Osteocyte (in vitro differentiated cells): ENCODE measurements at regions not wholly inside any gene's neighbourhood (a gene's known extent, or its start where the extent isn't known, plus 50 kb on each side); places are given as distances from the start of the nearest gene placed in this dataset.

ENCODE experiments used
- DNase-seq: peaks from one replicate; pipeline ENCODE4 v3.0.0; 2021; ENCODE audit warnings: mixed read lengths; ENCODE audit not compliant: unreplicated experiment; ENCODE audit errors: extremely low spot score
- H3K27ac Mint-ChIP-seq: one replicate; pipeline ENCODE4 v1.8.0; 2021; ENCODE audit warnings: mild to moderate bottlenecking, mixed read lengths; ENCODE audit not compliant: unreplicated experiment
- H3K27me3 Mint-ChIP-seq: one replicate; pipeline ENCODE4 v1.8.0; 2021; ENCODE audit warnings: mixed read lengths; ENCODE audit not compliant: unreplicated experiment
- H3K36me3 Mint-ChIP-seq: one replicate; pipeline ENCODE4 v1.8.0; 2021; ENCODE audit warnings: mixed read lengths; ENCODE audit not compliant: unreplicated experiment
- H3K4me1 Mint-ChIP-seq: one replicate; pipeline ENCODE4 v1.8.0; 2021; ENCODE audit warnings: mixed read lengths; ENCODE audit not compliant: unreplicated experiment
- H3K4me3 Mint-ChIP-seq: one replicate; pipeline ENCODE4 v1.8.0; 2021; ENCODE audit warnings: mild to moderate bottlenecking, moderate library complexity, mixed read lengths; ENCODE audit not compliant: unreplicated experiment
- H3K9me3 Mint-ChIP-seq: one replicate; pipeline ENCODE4 v1.8.0; 2021; ENCODE audit warnings: mixed read lengths; ENCODE audit not compliant: unreplicated experiment
- TF ChIP-seq, protein P1 (sequence below): fragments of 200-600 bp; sonication (generic); IDR thresholded peaks from 2 replicates; pipeline ENCODE4 v1.5.0; 2021; ENCODE audit warnings: antibody characterized with exemption, mild to moderate bottlenecking, moderate library complexity

- H3K36me3 Mint-ChIP-seq = no peaks in the 10 kb centered on the region
- H3K27ac Mint-ChIP-seq = no peak overlapping the region
- no peak overlapping the region for H3K4me3 Mint-ChIP-seq
Measured at GRCh38 chr3:13939206-13939605, 59.3 kb upstream of the WNT7A start.

GRCh38 chr3:13937131-13937530 lies 57.3 kb upstream of the WNT7A start:
- H3K27ac Mint-ChIP-seq = no peak overlapping the region
- DNase-seq = no peak

More at GRCh38 chr3:13939206-13939605, 59.3 kb upstream of the WNT7A start:
- H3K27me3 Mint-ChIP-seq = no peaks in the 10 kb centered on the region
- H3K9me3 Mint-ChIP-seq = peaks cover 10% of the 10 kb centered on the region
- TF ChIP-seq, protein P1, sequence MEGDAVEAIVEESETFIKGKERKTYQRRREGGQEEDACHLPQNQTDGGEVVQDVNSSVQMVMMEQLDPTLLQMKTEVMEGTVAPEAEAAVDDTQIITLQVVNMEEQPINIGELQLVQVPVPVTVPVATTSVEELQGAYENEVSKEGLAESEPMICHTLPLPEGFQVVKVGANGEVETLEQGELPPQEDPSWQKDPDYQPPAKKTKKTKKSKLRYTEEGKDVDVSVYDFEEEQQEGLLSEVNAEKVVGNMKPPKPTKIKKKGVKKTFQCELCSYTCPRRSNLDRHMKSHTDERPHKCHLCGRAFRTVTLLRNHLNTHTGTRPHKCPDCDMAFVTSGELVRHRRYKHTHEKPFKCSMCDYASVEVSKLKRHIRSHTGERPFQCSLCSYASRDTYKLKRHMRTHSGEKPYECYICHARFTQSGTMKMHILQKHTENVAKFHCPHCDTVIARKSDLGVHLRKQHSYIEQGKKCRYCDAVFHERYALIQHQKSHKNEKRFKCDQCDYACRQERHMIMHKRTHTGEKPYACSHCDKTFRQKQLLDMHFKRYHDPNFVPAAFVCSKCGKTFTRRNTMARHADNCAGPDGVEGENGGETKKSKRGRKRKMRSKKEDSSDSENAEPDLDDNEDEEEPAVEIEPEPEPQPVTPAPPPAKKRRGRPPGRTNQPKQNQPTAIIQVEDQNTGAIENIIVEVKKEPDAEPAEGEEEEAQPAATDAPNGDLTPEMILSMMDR = no peak
- H3K4me1 Mint-ChIP-seq = no peaks in the 10 kb centered on the region
- DNase-seq = no peak

DNA sequence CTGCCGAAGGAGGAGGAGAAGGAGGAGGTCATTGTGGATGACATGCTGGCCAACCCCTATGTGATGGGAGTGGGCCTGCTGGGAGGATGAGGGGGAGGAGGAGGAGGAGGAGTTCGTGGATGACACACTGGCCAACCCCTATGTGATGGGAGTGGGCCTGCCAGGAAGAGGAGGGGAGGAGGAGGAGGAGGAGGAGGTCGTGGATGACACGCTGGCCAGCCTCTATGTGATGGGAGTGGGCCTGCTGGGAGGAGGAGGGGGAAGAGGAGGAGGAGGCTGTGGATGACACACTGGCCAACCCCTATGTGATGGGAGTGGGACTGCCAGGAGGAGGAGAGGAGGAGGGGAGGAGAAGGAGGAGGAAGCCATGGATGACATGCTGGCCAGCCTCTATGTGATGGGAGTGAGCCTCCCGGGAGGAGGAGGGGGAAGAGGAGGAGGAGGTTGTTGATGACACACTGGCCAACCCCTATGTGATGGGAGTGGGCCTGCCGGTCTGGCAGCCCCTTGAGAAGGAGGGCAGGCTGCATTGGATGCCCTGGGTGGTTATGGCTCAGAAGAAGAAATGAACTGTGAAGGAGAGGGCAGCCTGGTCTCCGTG lies 55.7 kb upstream of the WNT7A start:
- no peak overlapping the region for H3K27ac Mint-ChIP-seq
- H3K36me3 Mint-ChIP-seq = no peaks in the 10 kb centered on the region
- peaks cover 22% of the 10 kb centered on the region for H3K9me3 Mint-ChIP-seq
- H3K27me3 Mint-ChIP-seq = no peaks in the 10 kb centered on the region
- H3K4me1 Mint-ChIP-seq = no peaks in the 10 kb centered on the region
- DNase-seq = no peak
- H3K4me3 Mint-ChIP-seq = no peak overlapping the region
- TF ChIP-seq, protein P1 = no peak

More at GRCh38 chr3:13937131-13937530, 57.3 kb upstream of the WNT7A start:
- no peaks in the 10 kb centered on the region for H3K27me3 Mint-ChIP-seq
- no peaks in the 10 kb centered on the region for H3K4me1 Mint-ChIP-seq
- TF ChIP-seq, protein P1 = no peak
- no peak overlapping the region for H3K4me3 Mint-ChIP-seq
- peaks cover 12% of the 10 kb centered on the region for H3K9me3 Mint-ChIP-seq
- H3K36me3 Mint-ChIP-seq = no peaks in the 10 kb centered on the region

DNA sequence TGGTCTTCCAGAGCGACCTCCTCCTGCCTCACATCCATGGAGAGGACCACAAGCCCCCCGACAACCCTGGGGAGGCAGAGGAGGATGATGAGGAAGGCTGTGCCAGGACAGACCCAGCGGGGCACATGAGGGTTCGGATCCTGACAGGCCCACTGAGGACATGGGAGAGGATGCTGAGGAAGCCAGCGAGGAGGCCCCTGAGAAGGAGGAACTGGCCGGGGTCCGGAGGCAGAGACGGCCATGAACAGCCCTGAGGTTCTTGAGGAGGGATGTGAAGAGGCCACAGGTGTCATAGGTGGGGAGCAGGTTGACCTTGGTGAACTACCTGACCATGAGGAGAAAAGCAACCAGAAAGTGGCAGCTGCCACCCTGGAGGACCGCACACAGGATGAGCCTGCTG lies 54.9 kb upstream of the WNT7A start:
- TF ChIP-seq, protein P1 = no peak
- no peaks in the 10 kb centered on the region for H3K4me1 Mint-ChIP-seq
- H3K36me3 Mint-ChIP-seq = no peaks in the 10 kb centered on the region
- no peaks in the 10 kb centered on the region for H3K27me3 Mint-ChIP-seq
- no peak for DNase-seq
- H3K27ac Mint-ChIP-seq = no peak overlapping the region
- H3K9me3 Mint-ChIP-seq = peaks cover 22% of the 10 kb centered on the region
- no peak overlapping the region for H3K4me3 Mint-ChIP-seq

DNA sequence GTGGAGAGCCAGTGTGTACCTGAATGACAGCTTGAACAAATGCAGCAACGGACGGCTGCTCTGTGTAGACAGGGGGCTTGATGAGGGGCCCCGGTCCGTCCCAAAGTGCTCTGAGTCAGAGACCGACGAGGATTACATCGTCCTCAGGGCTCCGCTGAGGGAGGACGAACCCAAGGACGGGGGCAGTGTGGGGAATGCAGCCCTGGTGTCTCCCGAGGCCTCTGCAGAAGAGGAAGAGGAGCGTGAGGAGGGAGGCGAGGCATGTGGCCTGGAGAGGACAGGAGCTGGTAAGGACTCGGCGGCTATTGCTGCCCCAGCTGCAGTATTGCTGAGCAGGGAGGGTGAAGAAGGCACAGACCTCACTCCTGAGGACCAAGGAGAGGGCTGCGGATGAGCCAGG lies 54.4 kb upstream of the WNT7A start:
- peaks cover 22% of the 10 kb centered on the region for H3K9me3 Mint-ChIP-seq

More for the DNA sequence above, 54.4 kb upstream of the WNT7A start:
- Mint-ChIP-seq H3K4me3 (no peak overlapping the region), H3K4me1 (no peaks in the 10 kb centered on the region), H3K36me3 (no peaks in the 10 kb centered on the region), H3K27me3 (no peaks in the 10 kb centered on the region), H3K27ac (no peak overlapping the region)
- DNase-seq = no peak
- TF ChIP-seq, protein P1 = no peak
